ENCODE measurements at regions not wholly inside any gene's neighbourhood (a gene's known extent, or its start where the extent isn't known, plus 50 kb on each side); places are given as distances from the start of the nearest gene placed in this dataset.

DNA sequence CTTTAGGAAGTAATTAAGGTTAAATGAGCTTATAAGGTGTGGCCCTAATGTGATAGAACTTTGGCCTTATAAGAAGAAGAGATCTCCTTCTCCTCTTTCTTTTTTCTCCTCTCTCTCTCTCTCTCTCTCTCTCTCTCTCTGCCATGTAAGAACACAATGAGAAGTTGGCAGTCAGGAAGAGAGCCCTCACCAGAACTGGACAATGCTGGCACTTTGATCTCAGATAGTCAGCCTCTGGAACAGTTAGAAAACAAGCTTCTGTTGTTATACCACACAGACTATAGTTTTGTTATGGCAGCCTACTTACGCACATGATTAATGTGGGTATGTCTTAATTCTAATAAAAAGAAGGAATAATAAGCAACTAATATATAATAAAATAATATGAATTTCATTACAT, 444.2 kb upstream of the LRRC7 start:
- no peaks in the 10 kb centered on the region for H3K36me3 ChIP-seq
- no peaks in the 10 kb centered on the region for H3K9me3 ChIP-seq
- H3K27me3 ChIP-seq = no peaks in the 10 kb centered on the region
- in situ Hi-C loops (cut with MboI; ENCODE audit: low sequenced_read_pairs in 4 of 4) (no loop called here), intact Hi-C loops (cut with DNase I; ENCODE audit: low total_unique reads) (no loop called here)
- TF ChIP-seq POLR2A (IDR thresholded peaks at IDR 0.05) = no peak
- TF ChIP-seq, protein P1, sequence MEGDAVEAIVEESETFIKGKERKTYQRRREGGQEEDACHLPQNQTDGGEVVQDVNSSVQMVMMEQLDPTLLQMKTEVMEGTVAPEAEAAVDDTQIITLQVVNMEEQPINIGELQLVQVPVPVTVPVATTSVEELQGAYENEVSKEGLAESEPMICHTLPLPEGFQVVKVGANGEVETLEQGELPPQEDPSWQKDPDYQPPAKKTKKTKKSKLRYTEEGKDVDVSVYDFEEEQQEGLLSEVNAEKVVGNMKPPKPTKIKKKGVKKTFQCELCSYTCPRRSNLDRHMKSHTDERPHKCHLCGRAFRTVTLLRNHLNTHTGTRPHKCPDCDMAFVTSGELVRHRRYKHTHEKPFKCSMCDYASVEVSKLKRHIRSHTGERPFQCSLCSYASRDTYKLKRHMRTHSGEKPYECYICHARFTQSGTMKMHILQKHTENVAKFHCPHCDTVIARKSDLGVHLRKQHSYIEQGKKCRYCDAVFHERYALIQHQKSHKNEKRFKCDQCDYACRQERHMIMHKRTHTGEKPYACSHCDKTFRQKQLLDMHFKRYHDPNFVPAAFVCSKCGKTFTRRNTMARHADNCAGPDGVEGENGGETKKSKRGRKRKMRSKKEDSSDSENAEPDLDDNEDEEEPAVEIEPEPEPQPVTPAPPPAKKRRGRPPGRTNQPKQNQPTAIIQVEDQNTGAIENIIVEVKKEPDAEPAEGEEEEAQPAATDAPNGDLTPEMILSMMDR (IDR thresholded peaks at IDR 0.05 in 4 of 5, conservative IDR thresholded peaks at IDR 0.05 in 1 of 5) = no peak
- no peaks in the 10 kb centered on the region for H3K4me1 ChIP-seq
- no peak overlapping the region for H3K4me3 ChIP-seq
- ATAC-seq (no peak), DNase-seq (no peak)
- H3K27ac ChIP-seq = no peak overlapping the region

DNA sequence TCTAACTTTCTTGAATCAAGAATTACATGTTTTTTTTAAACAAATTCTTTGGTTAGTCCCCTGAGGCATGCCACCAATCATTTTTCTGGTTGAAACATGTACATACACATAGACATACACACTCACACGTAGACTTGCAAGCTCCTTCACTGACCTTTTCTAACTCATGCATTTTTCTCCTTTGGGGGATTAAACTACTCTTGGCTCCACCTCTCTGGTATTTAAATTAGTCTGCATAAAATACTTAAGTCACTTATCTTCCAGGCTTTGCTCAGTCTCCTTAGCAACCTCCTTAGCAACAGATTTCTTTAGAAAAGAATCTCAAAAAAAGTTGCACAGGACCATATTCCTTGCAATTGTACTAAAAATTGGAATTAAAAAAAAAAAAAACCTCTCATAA, 440.9 kb upstream of the LRRC7 start:
- in situ Hi-C loops (cut with MboI; ENCODE audit: low sequenced_read_pairs in 4 of 4) (no loop called here), intact Hi-C loops (cut with DNase I; ENCODE audit: low total_unique reads) (no loop called here)
- no peak for TF ChIP-seq POLR2A (IDR thresholded peaks at IDR 0.05)
- DNase-seq (no peak), ATAC-seq (no peak)
- H3K9me3 ChIP-seq = no peaks in the 10 kb centered on the region
- H3K36me3 ChIP-seq = no peaks in the 10 kb centered on the region
- no peak overlapping the region for H3K4me3 ChIP-seq
- H3K4me1 ChIP-seq = no peaks in the 10 kb centered on the region
- H3K27me3 ChIP-seq = no peaks in the 10 kb centered on the region
- H3K27ac ChIP-seq = no peak overlapping the region

DNA sequence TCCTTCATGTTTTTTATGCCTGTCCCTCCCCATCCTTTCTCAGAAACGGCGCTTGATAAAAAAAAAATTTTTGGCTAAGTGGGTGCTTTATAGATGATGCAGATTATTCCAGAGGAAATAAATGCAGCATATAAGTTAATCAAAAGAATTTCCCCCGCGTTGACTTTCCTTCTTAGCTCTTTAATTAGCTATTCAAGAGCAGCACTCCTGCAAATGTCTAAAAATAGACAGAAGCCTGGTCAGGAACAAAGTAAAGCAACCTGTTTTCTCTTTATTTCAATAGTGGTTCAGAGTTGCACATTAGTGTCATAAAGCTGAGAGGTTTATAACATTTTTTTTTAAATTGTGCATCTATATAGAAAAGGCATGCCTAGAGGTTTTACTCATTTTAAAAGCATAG, 439.5 kb upstream of the LRRC7 start:
- Histone ChIP-seq H3K9me3 (no peaks in the 10 kb centered on the region), H3K27me3 (no peaks in the 10 kb centered on the region), H3K36me3 (no peaks in the 10 kb centered on the region), H3K4me3 (no peak overlapping the region), H3K4me1 (no peaks in the 10 kb centered on the region), H3K27ac (no peak overlapping the region)
- ATAC-seq (no peak), DNase-seq (no peak)
- TF ChIP-seq, protein P1 (IDR thresholded peaks at IDR 0.05 in 4 of 5, conservative IDR thresholded peaks at IDR 0.05 in 1 of 5) = no peak
- no peak for TF ChIP-seq POLR2A (IDR thresholded peaks at IDR 0.05)
- in situ Hi-C loops (cut with MboI; ENCODE audit: low sequenced_read_pairs in 4 of 4) = no loop called here
- intact Hi-C loops (cut with DNase I; ENCODE audit: low total_unique reads) = no loop called here

DNA sequence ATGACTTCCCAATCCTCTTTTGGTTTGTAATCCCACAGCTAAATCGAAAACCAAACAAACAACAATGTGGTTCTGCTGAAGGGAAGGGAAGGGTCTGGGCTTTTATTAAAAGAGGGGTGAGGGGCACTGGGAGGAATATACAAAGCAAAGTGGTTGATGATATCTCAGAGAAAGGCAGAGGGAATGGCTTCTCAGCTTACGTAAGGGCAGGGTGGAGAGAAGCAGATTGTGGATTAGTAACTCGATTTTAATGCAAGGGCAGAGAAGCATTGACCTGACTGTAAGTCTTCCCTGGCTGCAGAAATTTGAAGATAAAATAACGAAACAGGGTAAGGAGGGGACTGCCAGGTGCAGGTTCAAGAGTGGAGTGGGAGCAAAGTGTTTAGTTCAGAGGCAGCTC, 438.2 kb upstream of the LRRC7 start:
- no peak overlapping the region for H3K27ac ChIP-seq

DNA sequence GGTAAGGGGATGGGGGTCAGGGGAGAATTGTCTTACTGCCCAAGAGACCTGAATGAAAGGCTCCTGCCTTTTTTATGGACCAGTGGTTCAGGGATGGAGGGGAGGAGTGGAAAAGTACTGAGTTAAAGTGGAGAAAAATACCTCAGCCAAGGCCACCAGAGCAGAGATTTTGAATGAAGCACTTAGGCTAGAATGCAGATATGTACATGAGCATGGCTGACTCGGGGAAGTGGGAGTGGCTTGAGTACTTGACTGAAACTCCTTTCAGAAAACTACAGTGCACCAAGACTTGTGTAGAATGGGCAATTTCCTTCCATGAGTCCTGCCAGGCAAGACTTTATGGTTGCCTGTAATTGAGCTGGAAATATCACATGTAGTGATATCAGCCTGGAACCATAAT, 429.6 kb upstream of the LRRC7 start:
- Histone ChIP-seq H3K9me3 (no peaks in the 10 kb centered on the region), H3K4me1 (no peaks in the 10 kb centered on the region), H3K36me3 (no peaks in the 10 kb centered on the region), H3K4me3 (no peak overlapping the region), H3K27me3 (no peaks in the 10 kb centered on the region), H3K27ac (no peak overlapping the region)
- in situ Hi-C loops (cut with MboI; ENCODE audit: low sequenced_read_pairs in 4 of 4) (no loop called here), intact Hi-C loops (cut with DNase I; ENCODE audit: low total_unique reads) (no loop called here)
- no peak for DNase-seq
- TF ChIP-seq POLR2A (IDR thresholded peaks at IDR 0.05) = no peak
- TF ChIP-seq, protein P1 (IDR thresholded peaks at IDR 0.05 in 4 of 5, conservative IDR thresholded peaks at IDR 0.05 in 1 of 5) = no peak
- ATAC-seq = no peak

More for the DNA sequence above, 438.2 kb upstream of the LRRC7 start:
- Histone ChIP-seq H3K4me1 (no peaks in the 10 kb centered on the region), H3K27me3 (no peaks in the 10 kb centered on the region), H3K4me3 (no peak overlapping the region), H3K9me3 (no peaks in the 10 kb centered on the region), H3K36me3 (no peaks in the 10 kb centered on the region)
- TF ChIP-seq POLR2A (IDR thresholded peaks at IDR 0.05) = no peak
- TF ChIP-seq, protein P1 (IDR thresholded peaks at IDR 0.05 in 4 of 5, conservative IDR thresholded peaks at IDR 0.05 in 1 of 5) = no peak
- intact Hi-C loops (cut with DNase I; ENCODE audit: low total_unique reads) (no loop called here), in situ Hi-C loops (cut with MboI; ENCODE audit: low sequenced_read_pairs in 4 of 4) (no loop called here)
- DNase-seq = no peak
- no peak for ATAC-seq

Data from gastrocnemius medialis (tissue), 4 donors.